CD4-positive, alpha-beta T cell treated with Interleukin-10 for 1 hour (primary cell): ENCODE measurements at regions not wholly inside any gene's neighbourhood (a gene's known extent, or its start where the extent isn't known, plus 50 kb on each side); places are given as distances from the start of the nearest gene placed in this dataset.

Experiments
- DNase-seq: peaks from one replicate; pipeline ENCODE4 v3.0.0-alpha.2; 2020

GRCh38 chr3:148232389-148232788, 465.3 kb upstream of the AGTR1 start:
- DNase-seq: no peak

GRCh38 chr3:148233403-148233802, 464.3 kb upstream of the AGTR1 start:
- no peak for DNase-seq

GRCh38 chr3:148234536-148234935, 463.2 kb upstream of the AGTR1 start:
- no peak for DNase-seq

- DNase-seq: no peak
Observed at GRCh38 chr3:148235566-148235965, 462.1 kb upstream of the AGTR1 start.

GRCh38 chr3:148238421-148238821, 459.3 kb upstream of the AGTR1 start:
- DNase-seq: no peak

GRCh38 chr3:148240351-148240750, 457.4 kb upstream of the AGTR1 start:
- no peak for DNase-seq

- no peak for DNase-seq
Observed at GRCh38 chr3:148243609-148244008, 454.1 kb upstream of the AGTR1 start.

GRCh38 chr3:148246291-148246923, 451.3 kb upstream of the AGTR1 start:
- no peak for DNase-seq

- no peak for DNase-seq
Observed at GRCh38 chr3:148253713-148254112, 444.0 kb upstream of the AGTR1 start.

- DNase-seq: no peak
Observed at GRCh38 chr3:148254402-148254801, 443.3 kb upstream of the AGTR1 start.

GRCh38 chr3:148255981-148256969, 441.4 kb upstream of the AGTR1 start:
- no peak for DNase-seq

GRCh38 chr3:148262980-148263379, 434.7 kb upstream of the AGTR1 start:
- DNase-seq: no peak

- no peak for DNase-seq
Observed at GRCh38 chr3:148265841-148266240, 431.9 kb upstream of the AGTR1 start.

GRCh38 chr3:148266341-148266740, 431.4 kb upstream of the AGTR1 start:
- DNase-seq: no peak

- no peak for DNase-seq
Observed at GRCh38 chr3:148269816-148270215, 427.9 kb upstream of the AGTR1 start.

GRCh38 chr3:148280623-148281242, 417.0 kb upstream of the AGTR1 start:
- DNase-seq: no peak

GRCh38 chr3:148289159-148289558, 408.5 kb upstream of the AGTR1 start:
- DNase-seq: no peak

GRCh38 chr3:148297013-148297412, 400.7 kb upstream of the AGTR1 start:
- DNase-seq: no peak

- no peak for DNase-seq
Observed at GRCh38 chr3:148307443-148307843, 390.3 kb upstream of the AGTR1 start.

GRCh38 chr3:148309390-148310035, 388.2 kb upstream of the AGTR1 start:
- peak; percentile 5 for DNase-seq

- no peak for DNase-seq
Observed at GRCh38 chr3:148315756-148316155, 381.9 kb upstream of the AGTR1 start.

- no peak for DNase-seq
Observed at GRCh38 chr3:148318240-148318639, 379.5 kb upstream of the AGTR1 start.
